ENCODE measurements at regions not wholly inside any gene's neighbourhood (a gene's known extent, or its start where the extent isn't known, plus 50 kb on each side); places are given as distances from the start of the nearest gene placed in this dataset.

DNA sequence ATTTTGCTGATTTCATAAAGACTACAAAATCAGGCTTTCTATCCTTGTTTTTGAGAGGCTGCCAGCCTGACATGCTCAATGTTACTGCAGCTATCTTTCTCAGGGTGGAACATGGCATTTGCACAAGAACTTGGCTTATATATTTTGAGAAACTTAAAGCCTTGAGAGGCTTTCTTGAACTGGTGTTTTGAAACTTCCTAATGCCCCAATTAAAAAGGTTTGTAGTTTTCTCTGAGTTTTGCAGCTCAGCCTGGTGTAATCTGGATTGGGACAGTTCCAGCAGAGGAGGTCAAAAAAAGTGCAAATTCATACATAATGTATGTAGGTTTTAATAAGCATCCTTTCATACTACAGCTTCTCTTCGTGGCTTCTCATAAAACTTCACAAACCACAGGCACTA is 223.4 kb downstream of the FAM76B start:
- H3K4me3 ChIP-seq (ENCODE audit: low read depth, low read length), result no peak overlapping the region
- no peak for TF ChIP-seq CTCF (IDR thresholded peaks at IDR 0.05; ENCODE audit: borderline replicate concordance, insufficient read depth, low read depth, low read length)

DNA sequence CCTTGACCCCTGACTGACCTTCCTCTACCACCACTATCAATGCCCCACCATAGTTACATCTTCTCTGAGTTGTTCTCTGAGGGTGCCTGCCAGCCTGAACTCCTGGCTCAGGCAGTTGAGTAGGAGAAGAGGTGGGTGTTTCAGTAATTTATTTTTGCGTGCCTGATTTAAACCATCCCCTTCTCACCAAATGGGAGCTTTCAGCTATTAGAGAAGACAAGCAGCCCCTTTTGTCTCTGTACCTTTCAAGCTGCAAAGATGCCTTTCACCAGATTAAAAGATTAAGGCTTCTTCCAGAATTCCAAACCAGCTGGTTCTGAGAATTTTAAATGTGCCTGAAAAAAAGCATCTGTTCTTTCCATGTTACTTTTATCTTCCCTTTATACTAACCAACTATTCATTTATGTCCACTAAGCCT is 223.8 kb downstream of the FAM76B start:
- no peak overlapping the region for H3K4me3 ChIP-seq (ENCODE audit: low read depth, low read length)
- no peak for TF ChIP-seq CTCF (IDR thresholded peaks at IDR 0.05; ENCODE audit: borderline replicate concordance, insufficient read depth, low read depth, low read length)

DNA sequence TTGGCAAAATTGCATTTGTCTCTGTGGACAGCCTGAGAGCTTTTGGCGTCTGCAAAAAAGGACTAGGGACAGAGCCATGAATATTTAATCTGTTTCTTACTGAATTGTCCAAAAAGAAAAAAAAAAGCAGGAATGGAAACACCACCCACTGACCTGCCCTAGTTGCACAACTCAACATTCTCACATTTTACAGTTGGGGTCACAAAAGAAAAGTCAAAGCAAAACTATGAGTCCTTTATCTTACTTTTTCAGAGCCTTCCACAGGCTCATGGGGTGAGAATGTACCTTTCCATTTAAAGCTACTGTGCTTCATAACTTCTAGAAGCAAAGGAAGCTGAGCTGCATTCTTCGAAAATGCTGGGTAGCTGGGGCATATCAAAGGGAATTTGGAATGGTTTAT is 225.7 kb downstream of the FAM76B start:
- H3K4me3 ChIP-seq (ENCODE audit: low read depth, low read length), result no peak overlapping the region
- no peak for TF ChIP-seq CTCF (IDR thresholded peaks at IDR 0.05; ENCODE audit: borderline replicate concordance, insufficient read depth, low read depth, low read length)

GRCh38 chr11:95563173-95563572 is 226.4 kb downstream of the FAM76B start:
- TF ChIP-seq CTCF (IDR thresholded peaks at IDR 0.05; ENCODE audit: borderline replicate concordance, insufficient read depth, low read depth, low read length), result no peak
- H3K4me3 ChIP-seq (ENCODE audit: low read depth, low read length), result no peak overlapping the region

- no peak for TF ChIP-seq CTCF (IDR thresholded peaks at IDR 0.05; ENCODE audit: borderline replicate concordance, insufficient read depth, low read depth, low read length)
- no peak overlapping the region for H3K4me3 ChIP-seq (ENCODE audit: low read depth, low read length)
Observed at GRCh38 chr11:95562196-95562921, 227.2 kb downstream of the FAM76B start.

DNA sequence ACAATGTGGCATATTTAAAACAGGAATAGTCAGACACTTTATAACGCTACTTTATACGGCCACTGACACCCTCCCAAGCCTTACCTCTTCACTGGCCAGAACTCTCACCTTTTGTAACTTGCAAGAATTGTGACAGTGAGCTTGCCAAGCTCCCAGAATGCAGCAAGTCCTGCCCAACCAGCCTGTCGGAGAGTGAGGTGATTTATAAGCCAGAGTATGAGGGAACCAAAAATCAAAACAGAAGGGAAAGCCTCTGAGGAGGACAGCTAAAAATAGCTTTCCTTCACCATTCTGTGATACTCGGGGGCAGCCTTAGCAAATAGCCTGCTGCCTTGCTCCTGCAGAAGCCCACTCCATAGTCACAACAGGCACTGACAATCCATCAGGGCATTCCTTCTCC is 229.7 kb downstream of the FAM76B start:
- TF ChIP-seq CTCF (IDR thresholded peaks at IDR 0.05; ENCODE audit: borderline replicate concordance, insufficient read depth, low read depth, low read length), result no peak
- H3K4me3 ChIP-seq (ENCODE audit: low read depth, low read length), result no peak overlapping the region

DNA sequence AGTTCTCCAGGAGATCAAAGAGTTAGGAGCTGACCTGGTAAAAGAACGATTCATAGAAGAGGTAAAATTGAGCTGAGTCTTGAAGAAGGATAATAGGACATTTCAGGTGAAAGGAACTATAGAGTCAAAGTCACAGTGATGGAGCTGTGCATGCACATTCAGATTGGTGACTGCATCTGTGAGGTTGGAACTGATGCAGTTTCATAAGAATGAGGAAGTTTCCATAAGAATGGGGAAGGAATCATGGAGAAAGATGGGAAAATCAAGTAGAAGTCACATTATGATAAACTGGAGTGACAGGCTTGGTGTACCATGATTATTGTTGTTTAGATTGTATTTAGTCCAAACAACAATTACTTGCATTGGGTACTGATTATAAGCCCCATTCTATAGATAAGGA is 232.2 kb downstream of the FAM76B start:
- no peak for TF ChIP-seq CTCF (IDR thresholded peaks at IDR 0.05; ENCODE audit: borderline replicate concordance, insufficient read depth, low read depth, low read length)
- no peak overlapping the region for H3K4me3 ChIP-seq (ENCODE audit: low read depth, low read length)

Measured in GM12875 (cell line).